Neural progenitor cell (in vitro differentiated cells): ENCODE measurements at regions not wholly inside any gene's neighbourhood (a gene's known extent, or its start where the extent isn't known, plus 50 kb on each side); places are given as distances from the start of the nearest gene placed in this dataset.

Source experiments
- DNase-seq: peaks from one replicate; pipeline ENCODE4 v3.0.0-alpha.2; 2016; ENCODE audit warnings: low spot score
- H2AFZ ChIP-seq: fragments of 200-600 bp; sonication (generic); replicated peaks from 2 replicates; pipeline ENCODE4 v1.6.1; 2016; ENCODE audit warnings: antibody characterized with exemption
- H3F3A ChIP-seq: fragments of 200-600 bp; sonication (generic); 2 replicates; pipeline ENCODE4 v1.6.1; 2016; ENCODE audit warnings: antibody characterized with exemption, low read depth
- H3K27ac ChIP-seq: fragments of 200-600 bp; sonication (generic); 2 replicates; pipeline ENCODE4 v1.5.1; 2016; ENCODE audit warnings: mild to moderate bottlenecking
- H3K27me3 ChIP-seq: fragments of 200-600 bp; sonication (generic); 2 replicates; pipeline ENCODE4 v1.6.1; 2016; ENCODE audit warnings: mild to moderate bottlenecking, moderate library complexity
- H3K36me3 ChIP-seq: fragments of 200-600 bp; sonication (generic); 2 replicates; pipeline ENCODE4 v1.5.1; 2016
- H3K4me1 ChIP-seq: fragments of 200-600 bp; sonication (generic); 2 replicates; pipeline ENCODE4 v1.6.1; 2016; ENCODE audit warnings: mixed run types
- H3K4me2 ChIP-seq: fragments of 200-600 bp; sonication (generic); 2 replicates; pipeline ENCODE4 v1.6.1; 2016
- H3K4me3 ChIP-seq: fragments of 200-600 bp; sonication (generic); 2 replicates; pipeline ENCODE4 v1.5.1; 2016
- H3K79me2 ChIP-seq: fragments of 200-600 bp; sonication (generic); 2 replicates; pipeline ENCODE4 v1.6.1; 2016; ENCODE audit warnings: low read depth
- H3K9ac ChIP-seq: fragments of 200-600 bp; sonication (generic); 2 replicates; pipeline ENCODE4 v1.6.1; 2016
- H3K9me3 ChIP-seq: fragments of 200-600 bp; sonication (generic); 2 replicates; pipeline ENCODE4 v1.5.1; 2016; ENCODE audit warnings: low read depth
- H4K20me1 ChIP-seq: fragments of 200-600 bp; sonication (generic); 2 replicates; pipeline ENCODE4 v1.6.1; 2016; ENCODE audit warnings: low read depth
- H3K27ac Mint-ChIP-seq: 3 replicates; pipeline ENCODE4 v1.8.0; 2021; ENCODE audit warnings: mixed read lengths
- H3K27me3 Mint-ChIP-seq: 2 replicates; pipeline ENCODE4 v1.8.0; 2022; ENCODE audit warnings: low read depth, mild to moderate bottlenecking, inconsistent platforms, moderate library complexity, mixed read lengths; ENCODE audit not compliant: insufficient read depth
- H3K36me3 Mint-ChIP-seq: 3 replicates; pipeline ENCODE4 v1.8.0; 2021; ENCODE audit warnings: mixed read lengths
- H3K4me1 Mint-ChIP-seq: 3 replicates; pipeline ENCODE4 v1.8.0; 2021; ENCODE audit warnings: mixed read lengths
- H3K4me3 Mint-ChIP-seq: 3 replicates; pipeline ENCODE4 v1.8.0; 2021; ENCODE audit warnings: mild to moderate bottlenecking, moderate library complexity, mixed read lengths
- H3K9me3 Mint-ChIP-seq: 3 replicates; pipeline ENCODE4 v1.8.0; 2020; ENCODE audit warnings: mixed read lengths
- EZH2 ChIP-seq: fragments of 200-600 bp; sonication (generic); IDR thresholded peaks from 2 replicates; pipeline ENCODE4 v1.6.1; 2017; ENCODE audit warnings: antibody characterized with exemption, mild to moderate bottlenecking, moderate library complexity
- EZH2phosphoT487 ChIP-seq: fragments of 200-600 bp; sonication (generic); IDR thresholded peaks from 2 replicates; pipeline ENCODE4 v1.6.1; 2017; ENCODE audit warnings: antibody characterized with exemption
- TF ChIP-seq, protein P1 (sequence below): fragments of 200-600 bp; sonication (generic); IDR thresholded peaks from 2 replicates; pipeline ENCODE4 v1.5.1; 2017; ENCODE audit warnings: antibody characterized with exemption, mild to moderate bottlenecking

GRCh38 chr13:99629641-99630040 lies 128.4 kb downstream of the TM9SF2 start:
- Mint-ChIP-seq H3K4me1 (peaks cover 45% of the 10 kb centered on the region), H3K36me3 (peaks cover 7% of the 10 kb centered on the region), H3K9me3 (peaks cover 24% of the 10 kb centered on the region), H3K4me3 (no peak overlapping the region), H3K27ac (no peak overlapping the region), H3K27me3 (peaks cover 3% of the 10 kb centered on the region)
- Histone ChIP-seq H3K4me1 (peaks cover 60% of the 10 kb centered on the region), H3K79me2 (no peaks in the 10 kb centered on the region), H3K9me3 (no peaks in the 10 kb centered on the region), H3K27ac (no peak overlapping the region), H3K9ac (no peak overlapping the region), H4K20me1 (no peaks in the 10 kb centered on the region), H3K27me3 (no peaks in the 10 kb centered on the region), H3K4me3 (no peak overlapping the region), H3K36me3 (no peaks in the 10 kb centered on the region), H2AFZ (no peak overlapping the region), H3F3A (peaks cover 38% of the 10 kb centered on the region), H3K4me2 (no peak overlapping the region)
- DNase-seq, result no peak
- TF ChIP-seq EZH2 (no peak), EZH2phosphoT487 (no peak)
- TF ChIP-seq, protein P1, sequence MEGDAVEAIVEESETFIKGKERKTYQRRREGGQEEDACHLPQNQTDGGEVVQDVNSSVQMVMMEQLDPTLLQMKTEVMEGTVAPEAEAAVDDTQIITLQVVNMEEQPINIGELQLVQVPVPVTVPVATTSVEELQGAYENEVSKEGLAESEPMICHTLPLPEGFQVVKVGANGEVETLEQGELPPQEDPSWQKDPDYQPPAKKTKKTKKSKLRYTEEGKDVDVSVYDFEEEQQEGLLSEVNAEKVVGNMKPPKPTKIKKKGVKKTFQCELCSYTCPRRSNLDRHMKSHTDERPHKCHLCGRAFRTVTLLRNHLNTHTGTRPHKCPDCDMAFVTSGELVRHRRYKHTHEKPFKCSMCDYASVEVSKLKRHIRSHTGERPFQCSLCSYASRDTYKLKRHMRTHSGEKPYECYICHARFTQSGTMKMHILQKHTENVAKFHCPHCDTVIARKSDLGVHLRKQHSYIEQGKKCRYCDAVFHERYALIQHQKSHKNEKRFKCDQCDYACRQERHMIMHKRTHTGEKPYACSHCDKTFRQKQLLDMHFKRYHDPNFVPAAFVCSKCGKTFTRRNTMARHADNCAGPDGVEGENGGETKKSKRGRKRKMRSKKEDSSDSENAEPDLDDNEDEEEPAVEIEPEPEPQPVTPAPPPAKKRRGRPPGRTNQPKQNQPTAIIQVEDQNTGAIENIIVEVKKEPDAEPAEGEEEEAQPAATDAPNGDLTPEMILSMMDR, result no peak

DNA sequence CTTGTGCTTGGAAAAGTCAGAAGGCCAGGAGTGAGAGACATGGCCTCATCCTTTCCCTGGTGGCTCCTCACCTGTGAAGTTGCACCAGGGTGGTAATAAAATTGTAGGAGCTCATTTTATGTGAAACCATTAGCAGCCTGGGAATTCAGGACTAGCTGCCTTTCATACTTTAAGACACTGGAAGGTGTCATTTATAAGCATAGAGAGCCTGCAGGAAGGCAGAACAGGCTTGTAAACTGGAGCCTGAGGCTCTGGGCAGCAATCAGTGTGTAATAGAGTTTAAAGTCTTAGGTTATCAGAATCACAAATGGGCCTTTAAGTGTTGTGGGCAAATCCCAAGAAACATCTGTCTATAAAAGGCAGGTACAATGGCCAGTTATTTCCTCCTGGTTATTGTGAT lies 127.2 kb downstream of the TM9SF2 start:
- Histone ChIP-seq H3K4me3 (no peak overlapping the region), H3K9me3 (no peaks in the 10 kb centered on the region), H3K27ac (no peak overlapping the region), H3K4me2 (no peak overlapping the region), H3K4me1 (peaks cover 60% of the 10 kb centered on the region), H3F3A (peaks cover 38% of the 10 kb centered on the region), H3K36me3 (no peaks in the 10 kb centered on the region), H3K9ac (no peak overlapping the region), H3K27me3 (no peaks in the 10 kb centered on the region), H2AFZ (no peak overlapping the region), H3K79me2 (no peaks in the 10 kb centered on the region), H4K20me1 (no peaks in the 10 kb centered on the region)
- Mint-ChIP-seq H3K27me3 (peaks cover 6% of the 10 kb centered on the region), H3K27ac (peak overlapping the region; percentile 62), H3K4me3 (no peak overlapping the region), H3K36me3 (peaks cover 12% of the 10 kb centered on the region), H3K9me3 (peaks cover 19% of the 10 kb centered on the region), H3K4me1 (peaks cover 45% of the 10 kb centered on the region)
- no peak for TF ChIP-seq EZH2
- TF ChIP-seq, protein P1, result no peak
- no peak for DNase-seq

- Histone ChIP-seq H3K9ac (no peak overlapping the region), H3K4me3 (no peak overlapping the region), H3K4me2 (peak overlapping the region; percentile 34), H3K79me2 (no peaks in the 10 kb centered on the region), H3K27me3 (no peaks in the 10 kb centered on the region), H3K27ac (no peak overlapping the region), H3K36me3 (no peaks in the 10 kb centered on the region), H3F3A (peaks cover 38% of the 10 kb centered on the region), H3K4me1 (peaks cover 60% of the 10 kb centered on the region), H3K9me3 (no peaks in the 10 kb centered on the region), H2AFZ (no peak overlapping the region), H4K20me1 (no peaks in the 10 kb centered on the region)
- Mint-ChIP-seq H3K27me3 (peaks cover 6% of the 10 kb centered on the region), H3K4me1 (peaks cover 45% of the 10 kb centered on the region), H3K9me3 (peaks cover 7% of the 10 kb centered on the region), H3K36me3 (peaks cover 8% of the 10 kb centered on the region), H3K27ac (no peak overlapping the region), H3K4me3 (no peak overlapping the region)
- no peak for TF ChIP-seq EZH2phosphoT487
- no peak for TF ChIP-seq EZH2
- TF ChIP-seq, protein P1, result no peak
- peak; percentile 18 for DNase-seq
Measured at GRCh38 chr13:99626461-99627082, 125.3 kb downstream of the TM9SF2 start.
